H1 (cell line): ENCODE measurements at regions not wholly inside any gene's neighbourhood (a gene's known extent, or its start where the extent isn't known, plus 50 kb on each side); places are given as distances from the start of the nearest gene placed in this dataset.
A peak's percentile ranks its signal among the peaks of the same experiment; 100 is the strongest.

Source experiments
- CTCF ChIA-PET: fragments of 300-600 bp; sonication (Branson Sonifier 250); formaldehyde crosslinking; loops from one replicate; lab custom pipeline; 2021; ENCODE audit not compliant: partially characterized antibody; lab: Charles Lee
- POLR2A ChIA-PET: fragments of 300-600 bp; sonication (Branson Sonifier 250); formaldehyde crosslinking; loops from one replicate; lab custom pipeline; 2021; ENCODE audit warnings: inconsistent platforms; ENCODE audit not compliant: partially characterized antibody; lab: Charles Lee
- DNase-seq, 2 experiments: peaks; one replicate each; pipeline versions ENCODE4 v3.0.0 to v3.0.0-alpha.2; 2010 to 2022; ENCODE audit warnings: low spot score in 2 of 2, low read depth in 1 of 2, mixed read lengths in 1 of 2
- FAIRE-seq: peaks from 2 replicates; lab custom pipeline; 2011; peaks lifted over from hg19 to GRCh38; lab: Jason Lieb, UNC
- H2AFZ ChIP-seq: 2 replicates; pipeline ENCODE4 v1.8.1; 2012; ENCODE audit warnings: low read length, inconsistent platforms
- H2AK5ac ChIP-seq: 2 replicates; pipeline ENCODE4 v1.6.1; 2013; ENCODE audit warnings: low read depth, low read length
- H2BK120ac ChIP-seq: replicated peaks from 2 replicates; pipeline ENCODE3; 2013; ENCODE audit warnings: low read depth, low read length, inconsistent platforms
- H2BK12ac ChIP-seq: 2 replicates; pipeline ENCODE4 v1.6.1; 2013; ENCODE audit warnings: low read depth, low read length
- H2BK15ac ChIP-seq: 2 replicates; pipeline ENCODE4 v1.6.1; 2013; ENCODE audit warnings: low read length
- H2BK20ac ChIP-seq: 2 replicates; pipeline ENCODE4 v1.6.1; 2013; ENCODE audit warnings: low read length
- H2BK5ac ChIP-seq: 2 replicates; pipeline ENCODE4 v1.6.1; 2013; ENCODE audit warnings: low read depth, low read length
- H3K14ac ChIP-seq: 2 replicates; pipeline ENCODE4 v1.6.1; 2013; ENCODE audit warnings: inconsistent platforms; ENCODE audit not compliant: insufficient read length
- H3K18ac ChIP-seq: 2 replicates; pipeline ENCODE4 v1.6.1; 2013; ENCODE audit warnings: low read length; ENCODE audit errors: extremely low read depth
- H3K23ac ChIP-seq: 2 replicates; pipeline ENCODE4 v1.6.1; 2013; ENCODE audit warnings: inconsistent platforms; ENCODE audit not compliant: insufficient read length
- H3K23me2 ChIP-seq: 2 replicates; pipeline ENCODE4 v1.6.1; 2013; ENCODE audit warnings: low read depth, low read length
- H3K27ac ChIP-seq: 2 replicates; pipeline ENCODE4 v1.6.1; 2011; ENCODE audit warnings: low read depth, low read length, inconsistent platforms
- H3K27me3 ChIP-seq, 4 experiments: replicated peaks in 1 of 4; 1 replicate in 1 of 4; 2 replicates in 3 of 4; pipeline versions ENCODE4 v1.6.1 to v1.8.1; 2011 to 2013; ENCODE audit warnings: low read length in 3 of 4, mild to moderate bottlenecking in 3 of 4, inconsistent platforms in 2 of 4, mixed read lengths in 2 of 4, moderate library complexity in 1 of 4; ENCODE audit not compliant: control insufficient read depth in 3 of 4, insufficient read depth in 3 of 4; ENCODE audit errors: extremely low read depth in 1 of 4
- H3K36me3 ChIP-seq, 4 experiments: 2 replicates each; pipeline versions ENCODE4 v1.6.1 to v1.8.1; 2011 to 2013; ENCODE audit warnings: mild to moderate bottlenecking in 4 of 4, low read length in 3 of 4, moderate library complexity in 2 of 4, control low read depth in 1 of 4, inconsistent platforms in 1 of 4; ENCODE audit not compliant: insufficient read depth in 4 of 4, control insufficient read depth in 2 of 4
- H3K4ac ChIP-seq: replicated peaks from 2 replicates; pipeline ENCODE3; 2013; ENCODE audit warnings: low read length, low read depth, mixed read lengths, inconsistent platforms; ENCODE audit not compliant: insufficient read length
- H3K4me1 ChIP-seq, 4 experiments: replicated peaks in 1 of 4; 1 replicate in 1 of 4; 2 replicates in 3 of 4; pipeline versions ENCODE4 v1.6.1 to v1.8.1; 2011 to 2013; ENCODE audit warnings: low read length in 3 of 4, inconsistent platforms in 2 of 4, mixed read lengths in 1 of 4; ENCODE audit not compliant: insufficient read depth in 4 of 4, control insufficient read depth in 3 of 4
- H3K4me2 ChIP-seq, 2 experiments: 2 replicates each; pipeline versions ENCODE4 v1.6.1 to v1.8.1; 2011 to 2013; ENCODE audit warnings: low read depth in 2 of 2, low read length in 2 of 2, control low read depth in 1 of 2, inconsistent platforms in 1 of 2, mild to moderate bottlenecking in 1 of 2; ENCODE audit not compliant: insufficient read depth in 1 of 2
- H3K4me3 ChIP-seq, 4 experiments: fragments of 200-600, 300-600 bp in 1 of 4; sonication (generic), shearing (Covaris generic), sonication (Bioruptor Twin) in 1 of 4; 2 replicates each; pipeline versions ENCODE4 v1.5.1 to v1.8.1; 2011 to 2016; ENCODE audit warnings: low read length in 4 of 4, low read depth in 3 of 4, control low read depth in 2 of 4, inconsistent platforms in 2 of 4, mild to moderate bottlenecking in 2 of 4, mixed read lengths in 1 of 4, moderate library complexity in 1 of 4; ENCODE audit not compliant: insufficient read depth in 2 of 4; ENCODE audit errors: extremely low read depth in 1 of 4
- H3K56ac ChIP-seq: replicated peaks from 2 replicates; pipeline ENCODE3; 2013; ENCODE audit warnings: low read depth, mild to moderate bottlenecking, mixed read lengths, low read length, inconsistent platforms; ENCODE audit not compliant: insufficient read length
- H3K79me1 ChIP-seq: 2 replicates; pipeline ENCODE4 v1.6.1; 2013; ENCODE audit warnings: low read depth, low read length, control low read depth
- H3K79me2 ChIP-seq, 2 experiments: 2 replicates each; pipeline versions ENCODE4 v1.6.1 to v1.8.1; 2012 to 2013; ENCODE audit warnings: low read length in 2 of 2, mild to moderate bottlenecking in 2 of 2, inconsistent platforms in 1 of 2; ENCODE audit not compliant: insufficient read depth in 2 of 2, control insufficient read depth in 1 of 2
- H3K9ac ChIP-seq, 4 experiments: replicated peaks in 1 of 4; 1 replicate in 1 of 4; 2 replicates in 3 of 4; pipeline versions ENCODE4 v1.6.1 to v1.8.1; 2011 to 2013; ENCODE audit warnings: low read depth in 3 of 4, low read length in 3 of 4, control low read depth in 2 of 4, mild to moderate bottlenecking in 2 of 4, moderate library complexity in 2 of 4, inconsistent platforms in 1 of 4; ENCODE audit errors: extremely low read depth in 1 of 4
- H3K9me3 ChIP-seq, 2 experiments: 2 replicates each; pipeline versions ENCODE4 v1.6.1 to v1.8.1; 2012 to 2013; ENCODE audit warnings: mild to moderate bottlenecking in 2 of 2, moderate library complexity in 2 of 2, control low read depth in 1 of 2, inconsistent platforms in 1 of 2, low read depth in 1 of 2, low read length in 1 of 2, mixed read lengths in 1 of 2; ENCODE audit not compliant: insufficient read depth in 2 of 2
- H4K20me1 ChIP-seq, 2 experiments: replicated peaks in 1 of 2; 2 replicates each; pipeline versions ENCODE3 to v1.8.1; 2011 to 2013; ENCODE audit warnings: inconsistent platforms in 2 of 2, low read length in 2 of 2, mild to moderate bottlenecking in 1 of 2; ENCODE audit not compliant: insufficient read depth in 2 of 2, control insufficient read depth in 1 of 2
- H4K5ac ChIP-seq: 2 replicates; pipeline ENCODE4 v1.6.1; 2013; ENCODE audit warnings: low read length, low read depth, mixed read lengths, inconsistent platforms; ENCODE audit not compliant: insufficient read length
- H4K8ac ChIP-seq: 2 replicates; pipeline ENCODE4 v1.8.0; 2013; ENCODE audit warnings: mild to moderate bottlenecking, moderate library complexity, low read length, inconsistent platforms; ENCODE audit not compliant: insufficient read depth; ENCODE audit errors: extremely low read depth
- H4K91ac ChIP-seq: replicated peaks from 2 replicates; pipeline ENCODE3; 2013; ENCODE audit warnings: low read length, mixed read lengths, inconsistent platforms; ENCODE audit not compliant: insufficient read length
- ASH2L ChIP-seq: fragments of 200-600, 300-600 bp; sonication (generic); IDR thresholded peaks from one replicate; pipeline ENCODE4 v1.7.1; 2017; ENCODE audit warnings: low read length
- EZH2 ChIP-seq: fragments of 200-600 bp; sonication (generic); IDR thresholded peaks from 2 replicates; pipeline ENCODE4 v1.7.1; 2012; ENCODE audit warnings: low read depth, mild to moderate bottlenecking, moderate library complexity, low read length, inconsistent platforms; ENCODE audit not compliant: severe bottlenecking
- GABPA ChIP-seq: IDR thresholded peaks from 2 replicates; pipeline ENCODE4 v1.6.1; 2011; ENCODE audit warnings: mild to moderate bottlenecking, low read length, moderate library complexity, borderline replicate concordance; ENCODE audit not compliant: insufficient read depth
- GTF2F1 ChIP-seq: IDR thresholded peaks from 2 replicates; pipeline ENCODE4 v1.6.1; 2012; ENCODE audit warnings: low read depth, low read length, improper control_type of control experiment, borderline replicate concordance
- HDAC6 ChIP-seq: IDR thresholded peaks from one replicate; pipeline ENCODE4 v1.7.1; 2012; ENCODE audit warnings: low read depth, mild to moderate bottlenecking, inconsistent platforms, low read length, moderate library complexity
- JUND ChIP-seq: IDR thresholded peaks from 2 replicates; pipeline ENCODE4 v1.6.1; 2011; ENCODE audit warnings: mild to moderate bottlenecking, improper control_type of control experiment, low read length
- KDM1A ChIP-seq: fragments of 200-600, 300-600 bp; sonication (generic); IDR thresholded peaks from 2 replicates; pipeline ENCODE4 v1.7.1; 2016; ENCODE audit warnings: mild to moderate bottlenecking, low read length, borderline replicate concordance
- KDM5A ChIP-seq: fragments of 200-600 bp; IDR thresholded peaks from 2 replicates; pipeline ENCODE4 v1.7.1; 2012; ENCODE audit warnings: mild to moderate bottlenecking, low read length, inconsistent platforms, mixed read lengths
- PHF8 ChIP-seq: fragments of 200-600 bp; sonication (generic); conservative IDR thresholded peaks from 2 replicates; pipeline ENCODE4 v1.7.1; 2012; ENCODE audit warnings: low read depth, mild to moderate bottlenecking, inconsistent platforms, low read length, moderate library complexity
- SIN3A ChIP-seq, 2 experiments: IDR thresholded peaks in 1 of 2; conservative IDR thresholded peaks in 1 of 2; 2 replicates each; pipeline ENCODE4 v1.6.1; 2011 to 2012; ENCODE audit warnings: low read length in 2 of 2, improper control_type of control experiment in 1 of 2, low read depth in 1 of 2, mild to moderate bottlenecking in 1 of 2
- SIX5 ChIP-seq: IDR thresholded peaks from 2 replicates; pipeline ENCODE4 v1.6.1; 2011; ENCODE audit warnings: mild to moderate bottlenecking, low read depth, low read length
- TAF1 ChIP-seq: IDR thresholded peaks from 2 replicates; pipeline ENCODE4 v1.6.1; 2011; ENCODE audit warnings: mild to moderate bottlenecking, low read depth, low read length
- ZNF274 ChIP-seq: IDR thresholded peaks from 2 replicates; pipeline ENCODE4 v1.7.0; 2012; ENCODE audit warnings: low read length, borderline replicate concordance; ENCODE audit errors: extremely low read depth
- WGBS, 2 experiments: shearing (Covaris generic) in 1 of 2; methylation state at CpG; one replicate each; pipeline versions ENCODE4 v1.1.6 to v1.1.7; 2013 to 2015; ENCODE audit warnings: low lambda C conversion rate in 2 of 2, mixed read lengths in 2 of 2, inconsistent platforms in 1 of 2, low coverage in 1 of 2, missing lambda C conversion rate in 1 of 2; ENCODE audit not compliant: insufficient replicate concordance in 2 of 2, insufficient coverage in 1 of 2, insufficient read length in 1 of 2; ENCODE audit errors: extremely low coverage in 1 of 2, missing lambda C conversion rate in 1 of 2; 5-methylcytosine and 5-hydroxymethylcytosine counted together

- Histone ChIP-seq H2BK12ac (peak overlapping the region; percentile 14), H3K56ac (no peak overlapping the region), H3K4me3 (peak overlapping the region in 1 of 4 experiments; percentile 2; a peak in 1 of 8 replicates), H3K23me2 (no peaks in the 10 kb centered on the region), H2AK5ac (no peak overlapping the region), H3K79me1 (no peaks in the 10 kb centered on the region), H3K14ac (no peak overlapping the region), H3K4ac (no peak overlapping the region), H3K9ac (no peak overlapping the region), H2BK120ac (peak overlapping the region; percentile 13), H3K9me3 (peaks cover 0 to 16% of the 10 kb centered on the region in 2 experiments; a peak in 3 of 4 replicates), H2AFZ (peak overlapping the region; percentile 20; the same call in 1 of the 2 replicates), H3K79me2 (no peaks in the 10 kb centered on the region), H3K27ac (no peak overlapping the region; the same call in 1 of the 2 replicates), H4K5ac (no peak overlapping the region), H4K8ac (no peak overlapping the region), H4K20me1 (no peaks in the 10 kb centered on the region), H3K36me3 (no peaks in the 10 kb centered on the region; a peak in 1 of 8 replicates), H3K4me2 (peak overlapping the region; percentile 22 to 29; a peak in 3 of 4 replicates), H3K27me3 (no peaks in the 10 kb centered on the region), H3K18ac (no peak overlapping the region), H2BK15ac (no peak overlapping the region), H2BK20ac (no peak overlapping the region), H2BK5ac (no peak overlapping the region), H3K23ac (no peak overlapping the region), H4K91ac (no peak overlapping the region), H3K4me1 (peaks cover 0 to 2% (median under 1%) of the 10 kb centered on the region in 4 experiments; a peak in 3 of 7 replicates)
- 64% methylated on average over 2 of the region's 2 CpGs; no CpG with 5 or more reads in 1 of the 2 experiments for WGBS, 2 experiments
- FAIRE-seq (no peak), DNase-seq (no peak)
- ChIA-PET CTCF (interaction anchor here (0.8 to 0.9 kb wide), 2 partner anchors 21 to 97 kb away, joined by 4 to 5 read pairs; no protein-coding TSS in a partner anchor), POLR2A (no interaction called here)
- TF ChIP-seq SIX5 (no peak), KDM1A (no peak), GTF2F1 (no peak), SIN3A (conservative IDR thresholded peaks at IDR 0.05 in 1 of 2, IDR thresholded peaks at IDR 0.05 in 1 of 2; ENCODE audit: low read depth in 1 of 2, low read length in 2 of 2) (no peak), KDM5A (no peak), PHF8 (no peak), HDAC6 (no peak), EZH2 (no peak), ZNF274 (no peak), JUND (no peak), GABPA (no peak), TAF1 (no peak), ASH2L (no peak)
Observed at GRCh38 chr14:101301011-101301410, 260.3 kb upstream of the DIO3 start.
